CD8-positive, alpha-beta memory T cell (primary cell): ENCODE measurements at regions not wholly inside any gene's neighbourhood (a gene's known extent, or its start where the extent isn't known, plus 50 kb on each side); places are given as distances from the start of the nearest gene placed in this dataset.

ENCODE experiments used
- CTCF ChIA-PET: fragments of 350-600 bp; sonication (Branson Sonifier 250); formaldehyde crosslinking; loops from one replicate; lab custom pipeline; 2021; ENCODE audit warnings: antibody characterized with exemption; lab: Charles Lee
- POLR2A ChIA-PET: fragments of 350-600 bp; sonication (Branson Sonifier 250); formaldehyde crosslinking; loops from one replicate; lab custom pipeline; 2021; ENCODE audit warnings: antibody characterized with exemption; lab: Charles Lee
- DNase-seq, 5 donors: peaks; one replicate each; pipeline versions ENCODE4 v3.0.0 to v3.0.0-alpha.2; 2020 to 2022; ENCODE audit warnings: mixed read lengths in 1 of 5
- H3K27ac ChIP-seq: one replicate; pipeline ENCODE4 v1.7.0; 2013; ENCODE audit warnings: low read depth, mild to moderate bottlenecking, low read length, moderate library complexity
- H3K27me3 ChIP-seq: 2 replicates; pipeline ENCODE4 v1.7.0; 2013; ENCODE audit warnings: low read length, mild to moderate bottlenecking; ENCODE audit not compliant: insufficient read depth, poor library complexity, severe bottlenecking
- H3K36me3 ChIP-seq: 2 replicates; pipeline ENCODE4 v1.7.0; 2013; ENCODE audit warnings: mild to moderate bottlenecking, low read length, moderate library complexity; ENCODE audit not compliant: insufficient read depth
- H3K4me1 ChIP-seq: 2 replicates; pipeline ENCODE4 v1.7.0; 2013; ENCODE audit warnings: mild to moderate bottlenecking, low read length, moderate library complexity; ENCODE audit not compliant: insufficient read depth
- H3K4me3 ChIP-seq: 2 replicates; pipeline ENCODE4 v1.7.0; 2013; ENCODE audit warnings: mild to moderate bottlenecking, low read length
- H3K9me3 ChIP-seq: 2 replicates; pipeline ENCODE4 v1.7.0; 2013; ENCODE audit warnings: mild to moderate bottlenecking, low read length
- H3K27ac Mint-ChIP-seq, 8 donors: one replicate each; pipeline ENCODE4 v1.8.0; 2020 to 2021; ENCODE audit warnings: mixed read lengths in 8 of 8, mild to moderate bottlenecking in 6 of 8, inconsistent platforms in 3 of 8, moderate library complexity in 3 of 8
- H3K27me3 Mint-ChIP-seq, 2 donors: one replicate each; pipeline ENCODE4 v1.8.0; 2020 to 2021; ENCODE audit warnings: mixed read lengths in 2 of 2, mild to moderate bottlenecking in 1 of 2, moderate library complexity in 1 of 2
- H3K36me3 Mint-ChIP-seq, 3 donors: one replicate each; pipeline ENCODE4 v1.8.0; 2020 to 2021; ENCODE audit warnings: mixed read lengths in 3 of 3, inconsistent platforms in 1 of 3, mild to moderate bottlenecking in 1 of 3
- H3K4me1 Mint-ChIP-seq, 3 donors: one replicate each; pipeline ENCODE4 v1.8.0; 2020 to 2021; ENCODE audit warnings: mixed read lengths in 3 of 3, inconsistent platforms in 1 of 3, mild to moderate bottlenecking in 1 of 3
- H3K4me3 Mint-ChIP-seq, 7 donors: one replicate each; pipeline ENCODE4 v1.8.0; 2020 to 2021; ENCODE audit warnings: mixed read lengths in 7 of 7, mild to moderate bottlenecking in 6 of 7, moderate library complexity in 4 of 7, inconsistent platforms in 2 of 7
- H3K9me3 Mint-ChIP-seq, 5 donors: one replicate each; pipeline ENCODE4 v1.8.0; 2020 to 2022; ENCODE audit warnings: mixed read lengths in 5 of 5, mild to moderate bottlenecking in 3 of 5, moderate library complexity in 2 of 5, inconsistent platforms in 1 of 5

- H3K9me3 ChIP-seq, result no peaks in the 10 kb centered on the region
- H3K4me3 ChIP-seq, result no peak overlapping the region
- Mint-ChIP-seq H3K27ac (no peak overlapping the region), H3K4me1 (no peaks in the 10 kb centered on the region), H3K36me3 (no peaks in the 10 kb centered on the region), H3K4me3 (no peak overlapping the region), H3K9me3 (peaks cover 2 to 23% (median 5%) of the 10 kb centered on the region in 5 donors), H3K27me3 (no peaks in the 10 kb centered on the region)
- no peak overlapping the region for H3K27ac ChIP-seq
- POLR2A ChIA-PET, result no interaction called here
- CTCF ChIA-PET, result no interaction called here
- no peak for DNase-seq
- H3K36me3 ChIP-seq, result no peaks in the 10 kb centered on the region
- no peaks in the 10 kb centered on the region for H3K27me3 ChIP-seq
- no peaks in the 10 kb centered on the region for H3K4me1 ChIP-seq
Observed at GRCh38 chr11:98955551-98955950, 65.2 kb upstream of the CNTN5 start.

GRCh38 chr11:98964146-98964545 lies 56.6 kb upstream of the CNTN5 start:
- H3K9me3 Mint-ChIP-seq, result peaks cover 0 to 11% (median 9%) of the 10 kb centered on the region in 5 donors
- H3K27me3 Mint-ChIP-seq, result no peaks in the 10 kb centered on the region
- H3K9me3 ChIP-seq, result no peaks in the 10 kb centered on the region
- H3K4me3 Mint-ChIP-seq, result no peak overlapping the region
- H3K36me3 Mint-ChIP-seq, result no peaks in the 10 kb centered on the region
- H3K36me3 ChIP-seq, result no peaks in the 10 kb centered on the region
- H3K4me3 ChIP-seq, result no peak overlapping the region
- no peaks in the 10 kb centered on the region for H3K4me1 Mint-ChIP-seq
- no peak overlapping the region for H3K27ac ChIP-seq
- POLR2A ChIA-PET, result no interaction called here
- no peak overlapping the region for H3K27ac Mint-ChIP-seq
- CTCF ChIA-PET, result no interaction called here
- H3K27me3 ChIP-seq, result no peaks in the 10 kb centered on the region
- no peak for DNase-seq
- no peaks in the 10 kb centered on the region for H3K4me1 ChIP-seq

DNA sequence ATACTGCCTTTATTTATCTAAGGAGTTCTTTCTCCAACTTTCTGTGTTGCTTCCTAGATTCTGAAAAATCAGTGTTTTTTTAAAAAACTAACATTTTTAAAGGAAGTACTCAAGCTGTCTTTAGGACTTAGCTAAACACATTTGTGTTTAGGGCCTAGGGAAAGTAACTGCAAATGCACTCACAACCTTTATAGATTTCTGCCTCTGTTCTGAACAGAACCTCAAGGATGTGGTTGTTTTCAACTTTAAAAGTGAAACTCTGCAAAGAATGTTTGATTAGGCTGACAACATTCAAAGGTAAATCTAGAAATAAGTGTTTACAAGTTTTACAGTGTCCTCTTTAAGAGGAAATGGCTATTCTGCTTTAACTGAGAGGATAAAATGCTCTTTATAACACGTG lies 55.4 kb upstream of the CNTN5 start:
- POLR2A ChIA-PET, result no interaction called here
- no peak for DNase-seq
- Histone ChIP-seq H3K9me3 (no peaks in the 10 kb centered on the region), H3K36me3 (no peaks in the 10 kb centered on the region), H3K4me1 (no peaks in the 10 kb centered on the region), H3K4me3 (no peak overlapping the region), H3K27ac (no peak overlapping the region), H3K27me3 (no peaks in the 10 kb centered on the region)
- Mint-ChIP-seq H3K9me3 (peaks cover 0 to 10% (median 7%) of the 10 kb centered on the region in 5 donors), H3K27me3 (no peaks in the 10 kb centered on the region), H3K27ac (no peak overlapping the region), H3K36me3 (no peaks in the 10 kb centered on the region), H3K4me3 (no peak overlapping the region), H3K4me1 (no peaks in the 10 kb centered on the region)
- CTCF ChIA-PET, result no interaction called here

DNA sequence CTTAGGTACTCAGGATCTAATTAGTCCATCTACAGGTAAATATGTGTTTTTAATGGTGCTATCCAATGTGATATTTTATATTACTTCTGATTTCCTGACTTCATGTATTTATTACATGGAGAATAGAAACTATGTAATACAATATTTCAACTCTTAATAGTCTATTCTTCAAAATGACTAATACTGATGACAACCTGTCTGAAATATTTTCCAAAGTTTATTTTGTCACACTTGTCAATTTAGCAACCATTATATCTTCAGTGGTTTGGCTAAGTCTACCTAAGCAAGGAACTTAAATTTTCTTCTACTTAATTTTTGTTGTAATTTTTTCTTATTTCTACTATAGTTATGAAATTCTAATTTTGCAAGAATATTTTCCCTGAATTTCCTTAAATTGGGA lies 55.0 kb upstream of the CNTN5 start:
- H3K4me1 ChIP-seq, result no peaks in the 10 kb centered on the region
- no peaks in the 10 kb centered on the region for H3K4me1 Mint-ChIP-seq
- CTCF ChIA-PET, result no interaction called here

GRCh38 chr11:98967005-98967404 lies 53.7 kb upstream of the CNTN5 start:
- Mint-ChIP-seq H3K4me3 (no peak overlapping the region), H3K27me3 (no peaks in the 10 kb centered on the region), H3K9me3 (peaks cover 0 to 13% (median 9%) of the 10 kb centered on the region in 5 donors), H3K27ac (peak overlapping the region in 1 of 8 donors; percentile 17), H3K36me3 (no peaks in the 10 kb centered on the region), H3K4me1 (no peaks in the 10 kb centered on the region)
- H3K9me3 ChIP-seq, result no peaks in the 10 kb centered on the region
- no peak overlapping the region for H3K4me3 ChIP-seq
- H3K27me3 ChIP-seq, result no peaks in the 10 kb centered on the region
- DNase-seq, result no peak
- ChIA-PET CTCF (no interaction called here), POLR2A (no interaction called here)
- H3K36me3 ChIP-seq, result no peaks in the 10 kb centered on the region
- no peaks in the 10 kb centered on the region for H3K4me1 ChIP-seq
- no peak overlapping the region for H3K27ac ChIP-seq

More for the DNA sequence above, 55.0 kb upstream of the CNTN5 start:
- POLR2A ChIA-PET, result no interaction called here
- no peak for DNase-seq
- Histone ChIP-seq H3K27ac (no peak overlapping the region), H3K27me3 (no peaks in the 10 kb centered on the region), H3K9me3 (no peaks in the 10 kb centered on the region), H3K4me3 (no peak overlapping the region), H3K36me3 (no peaks in the 10 kb centered on the region)
- Mint-ChIP-seq H3K27ac (no peak overlapping the region), H3K36me3 (no peaks in the 10 kb centered on the region), H3K9me3 (peaks cover 0 to 11% (median 7%) of the 10 kb centered on the region in 5 donors), H3K4me3 (no peak overlapping the region), H3K27me3 (no peaks in the 10 kb centered on the region)
